Right kidney (tissue), 1 donor: ENCODE measurements at regions not wholly inside any gene's neighbourhood (a gene's known extent, or its start where the extent isn't known, plus 50 kb on each side); places are given as distances from the start of the nearest gene placed in this dataset.
"Not testable (repeated sequence)": the region's sequence is repeated elsewhere in the genome, so short reads cannot be mapped to it uniquely, and the experiment has no call there.

Experiments
- DNase-seq: peaks from one replicate; pipeline ENCODE4 v3.0.0-alpha.2; 2016

GRCh38 chr1:38746941-38747600 lies 112.5 kb downstream of the RRAGC start:
- DNase-seq, result no peak

- peak; percentile 31 for DNase-seq
Measured at GRCh38 chr1:38746402-38746935, 113.1 kb downstream of the RRAGC start.

GRCh38 chr1:38745476-38746401 lies 113.8 kb downstream of the RRAGC start:
- no peak for DNase-seq

GRCh38 chr1:38744452-38745350 lies 114.9 kb downstream of the RRAGC start:
- no peak for DNase-seq

GRCh38 chr1:38743184-38743583 lies 116.4 kb downstream of the RRAGC start:
- DNase-seq, result no peak

GRCh38 chr1:38741341-38741740 lies 118.2 kb downstream of the RRAGC start:
- no peak for DNase-seq

GRCh38 chr1:38740487-38740886 lies 119.1 kb downstream of the RRAGC start:
- DNase-seq, result no peak

GRCh38 chr1:38738207-38738606 lies 121.4 kb downstream of the RRAGC start:
- DNase-seq, result no peak

- DNase-seq, result no peak
Measured at GRCh38 chr1:38736399-38736798, 123.2 kb downstream of the RRAGC start.

GRCh38 chr1:38735651-38736161 lies 123.9 kb downstream of the RRAGC start:
- no peak for DNase-seq

GRCh38 chr1:38733761-38734160 lies 125.8 kb downstream of the RRAGC start:
- no peak for DNase-seq

- DNase-seq, result no peak
Measured at GRCh38 chr1:38730511-38731397, 128.8 kb downstream of the RRAGC start.

- DNase-seq, result no peak
Measured at GRCh38 chr1:38728585-38728908, 131.0 kb downstream of the RRAGC start.

GRCh38 chr1:38727684-38728584 lies 131.6 kb downstream of the RRAGC start:
- DNase-seq, result peak; percentile 63

- not testable (repeated sequence) for DNase-seq
Measured at GRCh38 chr1:38725321-38725961, 134.1 kb downstream of the RRAGC start.

GRCh38 chr1:38724160-38725131 lies 135.1 kb downstream of the RRAGC start:
- no peak for DNase-seq

GRCh38 chr1:38721816-38722215 lies 137.8 kb downstream of the RRAGC start:
- DNase-seq, result no peak

GRCh38 chr1:38719880-38720279 lies 139.7 kb downstream of the RRAGC start:
- DNase-seq, result no peak
